H1 (cell line): ENCODE measurements at regions not wholly inside any gene's neighbourhood (a gene's known extent, or its start where the extent isn't known, plus 50 kb on each side); places are given as distances from the start of the nearest gene placed in this dataset.
"Not testable (repeated sequence)": the region's sequence is repeated elsewhere in the genome, so short reads cannot be mapped to it uniquely, and the experiment has no call there.

Experiments used
- ASH2L ChIP-seq: fragments of 200-600, 300-600 bp; sonication (generic); IDR thresholded peaks from one replicate; pipeline ENCODE4 v1.7.1; 2017; ENCODE audit warnings: low read length
- CEBPB ChIP-seq: IDR thresholded peaks from 2 replicates; pipeline ENCODE4 v1.6.1; 2012; ENCODE audit warnings: low read depth, low read length
- EP300 ChIP-seq, 2 experiments: IDR thresholded peaks; 1 replicate in 1 of 2; 2 replicates in 1 of 2; pipeline ENCODE4 v1.6.1; 2011 to 2012; ENCODE audit warnings: low read depth in 2 of 2, low read length in 2 of 2, mild to moderate bottlenecking in 2 of 2, borderline replicate concordance in 1 of 2, inconsistent platforms in 1 of 2, moderate library complexity in 1 of 2
- GABPA ChIP-seq: IDR thresholded peaks from 2 replicates; pipeline ENCODE4 v1.6.1; 2011; ENCODE audit warnings: mild to moderate bottlenecking, low read length, moderate library complexity, borderline replicate concordance; ENCODE audit not compliant: insufficient read depth
- JUND ChIP-seq: IDR thresholded peaks from 2 replicates; pipeline ENCODE4 v1.6.1; 2011; ENCODE audit warnings: mild to moderate bottlenecking, improper control_type of control experiment, low read length
- TCF12 ChIP-seq: IDR thresholded peaks from 2 replicates; pipeline ENCODE4 v1.6.1; 2011; ENCODE audit warnings: low read depth, mild to moderate bottlenecking, low read length
- TF ChIP-seq, protein P1 (sequence below), 3 experiments: IDR thresholded peaks; 1 replicate in 2 of 3; 2 replicates in 1 of 3; pipeline versions ENCODE4 v1.5.1 to v1.6.1; 2011; ENCODE audit warnings: low read length in 3 of 3, mild to moderate bottlenecking in 3 of 3, inconsistent platforms in 2 of 3, low read depth in 1 of 3, moderate library complexity in 1 of 3; ENCODE audit not compliant: insufficient read depth in 1 of 3; ENCODE audit errors: control extremely low read depth in 1 of 3

DNA sequence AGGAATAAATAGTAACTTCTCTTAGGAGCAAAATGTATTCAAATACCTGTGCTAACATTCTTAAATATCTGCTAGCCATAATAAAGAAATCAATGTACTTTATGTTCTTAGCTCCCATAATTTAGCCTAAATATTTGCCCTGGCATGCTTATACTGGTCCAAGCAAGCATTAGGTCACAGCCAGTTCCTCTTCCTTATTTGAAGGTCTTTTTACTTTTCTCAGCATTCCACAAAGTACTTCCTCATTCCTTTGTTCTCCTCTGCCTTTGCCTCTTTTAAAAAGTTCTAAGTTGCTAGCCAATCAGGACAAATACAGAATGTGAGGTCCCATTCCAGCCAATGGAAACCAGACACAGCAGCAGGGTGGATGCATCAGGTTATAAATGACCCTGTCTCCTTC lies 102.9 kb upstream of the INTU start:
- TF ChIP-seq, protein P1, sequence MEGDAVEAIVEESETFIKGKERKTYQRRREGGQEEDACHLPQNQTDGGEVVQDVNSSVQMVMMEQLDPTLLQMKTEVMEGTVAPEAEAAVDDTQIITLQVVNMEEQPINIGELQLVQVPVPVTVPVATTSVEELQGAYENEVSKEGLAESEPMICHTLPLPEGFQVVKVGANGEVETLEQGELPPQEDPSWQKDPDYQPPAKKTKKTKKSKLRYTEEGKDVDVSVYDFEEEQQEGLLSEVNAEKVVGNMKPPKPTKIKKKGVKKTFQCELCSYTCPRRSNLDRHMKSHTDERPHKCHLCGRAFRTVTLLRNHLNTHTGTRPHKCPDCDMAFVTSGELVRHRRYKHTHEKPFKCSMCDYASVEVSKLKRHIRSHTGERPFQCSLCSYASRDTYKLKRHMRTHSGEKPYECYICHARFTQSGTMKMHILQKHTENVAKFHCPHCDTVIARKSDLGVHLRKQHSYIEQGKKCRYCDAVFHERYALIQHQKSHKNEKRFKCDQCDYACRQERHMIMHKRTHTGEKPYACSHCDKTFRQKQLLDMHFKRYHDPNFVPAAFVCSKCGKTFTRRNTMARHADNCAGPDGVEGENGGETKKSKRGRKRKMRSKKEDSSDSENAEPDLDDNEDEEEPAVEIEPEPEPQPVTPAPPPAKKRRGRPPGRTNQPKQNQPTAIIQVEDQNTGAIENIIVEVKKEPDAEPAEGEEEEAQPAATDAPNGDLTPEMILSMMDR (IDR thresholded peaks at IDR 0.05; ENCODE audit: control extremely low read depth in 1 of 3, insufficient read depth in 1 of 3, low read depth in 1 of 3, low read length in 3 of 3), result not testable (repeated sequence)
- not testable (repeated sequence) for TF ChIP-seq GABPA; EP300 (IDR thresholded peaks at IDR 0.05; ENCODE audit: borderline replicate concordance in 1 of 2, low read depth in 2 of 2, low read length in 2 of 2); CEBPB; JUND; TCF12; ASH2L
